Calu3 (cell line): ENCODE measurements at regions not wholly inside any gene's neighbourhood (a gene's known extent, or its start where the extent isn't known, plus 50 kb on each side); places are given as distances from the start of the nearest gene placed in this dataset.

ENCODE experiments used
- BruUV-seq: library from RNA; stranded (reverse); fragments of 400-500 nt; replicated peaks from 2 replicates; lab custom pipeline; 2021; lab: Mats Ljungman, UMichigan
- CTCF ChIA-PET: fragments of 300-600 bp; sonication (Branson Sonifier 250); formaldehyde crosslinking; loops from one replicate; lab custom pipeline; 2022; ENCODE audit warnings: antibody characterized with exemption; lab: Charles Lee
- DNase-seq: peaks from one replicate; pipeline ENCODE4 v3.0.0; 2022
- H3K27ac Mint-ChIP-seq: one replicate; pipeline ENCODE4 v1.8.0; 2022; ENCODE audit warnings: mixed read lengths; ENCODE audit not compliant: unreplicated experiment
- H3K27me3 Mint-ChIP-seq: one replicate; pipeline ENCODE4 v1.8.0; 2022; ENCODE audit warnings: mixed read lengths; ENCODE audit not compliant: unreplicated experiment
- H3K36me3 Mint-ChIP-seq: one replicate; pipeline ENCODE4 v1.8.0; 2022; ENCODE audit warnings: mild to moderate bottlenecking, moderate library complexity, mixed read lengths; ENCODE audit not compliant: insufficient read depth, unreplicated experiment
- H3K4me1 Mint-ChIP-seq: one replicate; pipeline ENCODE4 v1.8.0; 2022; ENCODE audit warnings: mild to moderate bottlenecking, low read depth, mixed read lengths; ENCODE audit not compliant: unreplicated experiment
- H3K4me3 Mint-ChIP-seq: one replicate; pipeline ENCODE4 v1.8.0; 2022; ENCODE audit warnings: mild to moderate bottlenecking, low read depth, moderate library complexity, mixed read lengths; ENCODE audit not compliant: unreplicated experiment
- H3K9me3 Mint-ChIP-seq: one replicate; pipeline ENCODE4 v1.8.0; 2022; ENCODE audit warnings: low read depth, mixed read lengths; ENCODE audit not compliant: unreplicated experiment
- intact Hi-C: fragments of 100-400 bp; cut with micrococcal nuclease; formaldehyde crosslinking; loops from one replicate; pipeline ENCODE4 v1.10.0; 2022; ENCODE audit not compliant: unreplicated experiment
- TF ChIP-seq, protein P1 (sequence below): fragments of 200-600 bp; IDR thresholded peaks from one replicate; pipeline ENCODE4 v1.8.0; 2022; ENCODE audit warnings: antibody characterized with exemption; ENCODE audit not compliant: unreplicated experiment

DNA sequence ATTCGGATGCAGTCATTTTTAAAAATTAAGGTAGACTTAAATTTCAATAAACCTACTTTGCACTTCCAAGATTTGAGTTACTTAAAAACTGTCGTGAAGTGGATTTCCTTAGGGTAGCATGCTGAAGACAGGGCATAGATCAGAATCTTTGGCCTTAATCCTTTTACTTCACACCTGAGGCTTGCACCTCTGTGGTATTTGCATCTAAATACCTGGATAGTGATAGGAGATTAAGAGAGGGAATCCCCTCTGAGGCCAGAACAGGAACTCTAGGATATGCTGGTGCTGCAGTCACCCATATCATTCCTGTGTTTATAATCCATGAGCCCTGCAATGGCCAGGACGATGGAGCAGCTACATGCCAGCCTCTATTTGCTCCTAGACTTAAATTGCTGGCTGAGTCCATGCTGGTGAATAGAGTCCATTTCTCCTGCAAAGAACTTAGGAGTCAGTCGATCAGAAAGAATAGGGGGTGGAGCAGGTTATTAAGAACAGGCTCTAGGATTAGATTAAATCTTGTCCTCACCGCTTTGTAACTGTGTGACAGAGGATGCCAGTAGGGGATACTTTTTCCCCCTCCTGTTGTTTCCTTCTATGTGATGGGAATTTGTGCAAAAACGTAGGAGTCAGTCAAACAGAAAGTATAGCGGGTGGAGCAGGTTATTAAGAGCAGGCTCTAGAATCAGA lies 333.6 kb downstream of the DUSP10 start:
- intact Hi-C loops = no loop called here

DNA sequence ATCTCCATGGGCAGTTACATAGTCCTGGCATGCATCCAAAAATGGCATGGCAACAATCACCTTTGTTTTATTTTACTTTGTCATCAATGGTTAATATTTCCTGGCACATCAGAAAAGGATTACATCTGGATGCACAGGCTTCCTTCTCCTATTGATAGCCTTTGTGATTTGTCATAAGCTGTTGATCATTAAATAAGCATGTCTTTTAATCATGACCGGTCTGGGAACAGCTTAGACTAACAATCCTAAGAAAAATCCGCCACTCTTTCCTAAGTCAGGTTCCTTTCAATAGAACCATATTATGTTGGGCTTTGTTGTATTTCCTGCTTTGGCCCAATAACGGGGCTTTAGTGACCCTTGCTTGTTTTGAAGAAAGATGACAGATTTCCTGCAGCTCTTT lies 330.6 kb downstream of the DUSP10 start:
- Mint-ChIP-seq H3K27ac (no peak overlapping the region), H3K4me3 (no peak overlapping the region), H3K9me3 (peaks cover 3% of the 10 kb centered on the region), H3K4me1 (peaks cover 10% of the 10 kb centered on the region), H3K27me3 (no peaks in the 10 kb centered on the region), H3K36me3 (no peaks in the 10 kb centered on the region)
- TF ChIP-seq, protein P1, sequence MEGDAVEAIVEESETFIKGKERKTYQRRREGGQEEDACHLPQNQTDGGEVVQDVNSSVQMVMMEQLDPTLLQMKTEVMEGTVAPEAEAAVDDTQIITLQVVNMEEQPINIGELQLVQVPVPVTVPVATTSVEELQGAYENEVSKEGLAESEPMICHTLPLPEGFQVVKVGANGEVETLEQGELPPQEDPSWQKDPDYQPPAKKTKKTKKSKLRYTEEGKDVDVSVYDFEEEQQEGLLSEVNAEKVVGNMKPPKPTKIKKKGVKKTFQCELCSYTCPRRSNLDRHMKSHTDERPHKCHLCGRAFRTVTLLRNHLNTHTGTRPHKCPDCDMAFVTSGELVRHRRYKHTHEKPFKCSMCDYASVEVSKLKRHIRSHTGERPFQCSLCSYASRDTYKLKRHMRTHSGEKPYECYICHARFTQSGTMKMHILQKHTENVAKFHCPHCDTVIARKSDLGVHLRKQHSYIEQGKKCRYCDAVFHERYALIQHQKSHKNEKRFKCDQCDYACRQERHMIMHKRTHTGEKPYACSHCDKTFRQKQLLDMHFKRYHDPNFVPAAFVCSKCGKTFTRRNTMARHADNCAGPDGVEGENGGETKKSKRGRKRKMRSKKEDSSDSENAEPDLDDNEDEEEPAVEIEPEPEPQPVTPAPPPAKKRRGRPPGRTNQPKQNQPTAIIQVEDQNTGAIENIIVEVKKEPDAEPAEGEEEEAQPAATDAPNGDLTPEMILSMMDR = no peak
- no peak for DNase-seq
- intact Hi-C loops = no loop called here
- CTCF ChIA-PET = no interaction called here
- no TSS peak for BruUV-seq

More for the DNA sequence above, 333.6 kb downstream of the DUSP10 start:
- BruUV-seq = no TSS peak
- CTCF ChIA-PET = no interaction called here
- no peak for DNase-seq
- Mint-ChIP-seq H3K36me3 (no peaks in the 10 kb centered on the region), H3K4me3 (no peak overlapping the region), H3K27me3 (no peaks in the 10 kb centered on the region), H3K4me1 (no peaks in the 10 kb centered on the region), H3K27ac (no peak overlapping the region), H3K9me3 (no peaks in the 10 kb centered on the region)
- TF ChIP-seq, protein P1 = no peak

DNA sequence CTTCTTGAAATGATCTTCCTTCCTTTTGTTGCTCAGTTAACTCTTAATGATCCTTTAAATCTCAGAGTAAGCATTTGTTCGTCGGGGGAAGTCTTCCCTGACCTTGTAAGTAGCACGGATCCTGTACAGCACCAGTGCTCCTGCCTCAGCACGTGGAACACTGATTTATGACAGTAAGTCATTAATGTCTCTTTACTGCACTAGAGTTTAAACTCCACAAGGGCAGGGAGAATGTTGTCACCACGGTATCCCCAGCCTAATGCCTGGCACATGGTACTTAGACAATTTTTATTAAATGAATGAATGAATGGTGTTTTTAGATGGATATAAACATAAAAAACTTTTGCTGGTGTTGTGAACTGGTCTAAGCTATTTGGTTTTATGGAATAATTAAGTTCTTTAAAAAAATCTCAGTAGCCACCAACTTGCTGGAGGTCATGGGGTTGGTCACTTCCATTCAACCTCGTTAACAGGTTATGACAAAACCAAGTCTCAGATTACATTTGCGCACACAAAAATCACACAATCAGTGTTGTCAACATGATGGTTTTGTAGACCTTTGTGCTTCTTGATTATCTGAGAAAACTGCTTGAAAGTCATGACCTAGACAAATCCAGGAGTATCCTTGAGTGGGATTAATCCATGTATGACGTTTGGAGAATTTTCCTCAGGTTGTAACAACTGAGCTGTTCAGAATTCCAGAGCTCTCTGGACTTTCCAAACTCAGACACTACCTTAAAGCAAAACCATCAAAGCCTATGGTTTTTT lies 326.9 kb downstream of the DUSP10 start:
- H3K27me3 Mint-ChIP-seq = no peaks in the 10 kb centered on the region
- no peak overlapping the region for H3K27ac Mint-ChIP-seq
- intact Hi-C loops = no loop called here
- no peaks in the 10 kb centered on the region for H3K36me3 Mint-ChIP-seq
- H3K4me1 Mint-ChIP-seq = peaks cover 38% of the 10 kb centered on the region
- TF ChIP-seq, protein P1 = no peak
- peaks cover 3% of the 10 kb centered on the region for H3K9me3 Mint-ChIP-seq
- CTCF ChIA-PET = interaction anchor here (1.4 kb wide), 1 partner anchor 23 kb away, joined by 4 read pairs; no protein-coding TSS in a partner anchor
- no TSS peak for BruUV-seq
- no peak overlapping the region for H3K4me3 Mint-ChIP-seq
- no peak for DNase-seq

DNA sequence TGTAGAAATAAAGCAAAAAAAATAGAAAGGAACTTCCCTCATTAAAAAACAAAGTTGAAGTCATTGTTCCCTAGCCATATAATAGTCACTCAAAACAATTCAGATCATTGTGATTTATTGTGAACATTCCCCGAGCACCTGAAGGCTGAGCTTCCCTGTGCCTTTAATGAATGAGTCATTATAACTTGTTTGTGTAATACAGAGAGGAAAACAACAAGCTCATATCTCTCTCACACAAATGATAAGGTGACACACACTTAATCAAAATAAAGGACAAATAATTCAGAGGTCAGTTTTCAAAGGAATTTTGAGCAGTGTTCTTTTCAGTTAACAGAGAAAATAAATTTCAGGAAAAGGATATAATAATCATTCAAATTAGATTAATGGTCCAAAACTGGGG lies 326.2 kb downstream of the DUSP10 start:
- CTCF ChIA-PET = interaction anchor here (0.7 to 1.4 kb wide), 2 partner anchors 23 to 1112 kb away, joined by 3 to 4 read pairs; no protein-coding TSS in a partner anchor
- H3K27ac Mint-ChIP-seq = peak overlapping the region; percentile 86

More for the DNA sequence above, 326.2 kb downstream of the DUSP10 start:
- peaks cover 45% of the 10 kb centered on the region for H3K4me1 Mint-ChIP-seq
- BruUV-seq = no TSS peak
- no peak for DNase-seq
- peaks cover 3% of the 10 kb centered on the region for H3K9me3 Mint-ChIP-seq
- intact Hi-C loops = no loop called here
- H3K27me3 Mint-ChIP-seq = no peaks in the 10 kb centered on the region
- TF ChIP-seq, protein P1 = no peak
- H3K4me3 Mint-ChIP-seq = no peak overlapping the region
- no peaks in the 10 kb centered on the region for H3K36me3 Mint-ChIP-seq
